GM19452 (cell line): ENCODE measurements at regions not wholly inside any gene's neighbourhood (a gene's known extent, or its start where the extent isn't known, plus 50 kb on each side); places are given as distances from the start of the nearest gene placed in this dataset.
"Not testable (repeated sequence)": the region's sequence is repeated elsewhere in the genome, so short reads cannot be mapped to it uniquely, and the experiment has no call there.

ENCODE experiments used
- ATAC-seq: cut with Tn5 transposase; IDR thresholded peaks from one replicate; pipeline ENCODE4 v1.9.1; 2021; ENCODE audit not compliant: unreplicated experiment

GRCh38 chr7:119665796-119666195 is 607.2 kb upstream of the KCND2 start:
- ATAC-seq, result no peak

- ATAC-seq, result no peak
These were observed 591.6 kb upstream of the KCND2 start for GRCh38 chr7:119681336-119681735.

GRCh38 chr7:119684763-119685162 is 588.2 kb upstream of the KCND2 start:
- ATAC-seq, result no peak

- no peak for ATAC-seq
These were observed 587.1 kb upstream of the KCND2 start for GRCh38 chr7:119685906-119686305.

- ATAC-seq, result no peak
These were observed 584.1 kb upstream of the KCND2 start for GRCh38 chr7:119688831-119689230.

- no peak for ATAC-seq
These were observed 580.4 kb upstream of the KCND2 start for GRCh38 chr7:119692541-119692940.

- ATAC-seq, result no peak
These were observed 578.5 kb upstream of the KCND2 start for GRCh38 chr7:119694506-119694905.

- no peak for ATAC-seq
These were observed 576.6 kb upstream of the KCND2 start for GRCh38 chr7:119696336-119696735.

GRCh38 chr7:119703895-119704294 is 569.1 kb upstream of the KCND2 start:
- no peak for ATAC-seq

GRCh38 chr7:119706608-119707007 is 566.4 kb upstream of the KCND2 start:
- ATAC-seq, result no peak

GRCh38 chr7:119708891-119709290 is 564.1 kb upstream of the KCND2 start:
- ATAC-seq, result no peak

GRCh38 chr7:119711104-119711503 is 561.9 kb upstream of the KCND2 start:
- no peak for ATAC-seq

GRCh38 chr7:119712886-119713462 is 560.0 kb upstream of the KCND2 start:
- ATAC-seq, result no peak

GRCh38 chr7:119713606-119714005 is 559.4 kb upstream of the KCND2 start:
- ATAC-seq, result no peak

- ATAC-seq, result no peak
These were observed 552.4 kb upstream of the KCND2 start for GRCh38 chr7:119720541-119720940.

- no peak for ATAC-seq
These were observed 548.8 kb upstream of the KCND2 start for GRCh38 chr7:119724041-119724792.

GRCh38 chr7:119733127-119733879 is 539.7 kb upstream of the KCND2 start:
- no peak for ATAC-seq

GRCh38 chr7:119737390-119737789 is 535.6 kb upstream of the KCND2 start:
- ATAC-seq, result no peak

- not testable (repeated sequence) for ATAC-seq
These were observed 527.7 kb upstream of the KCND2 start for GRCh38 chr7:119745280-119745679.

- no peak for ATAC-seq
These were observed 524.6 kb upstream of the KCND2 start for GRCh38 chr7:119748251-119748860.

GRCh38 chr7:119748991-119749390 is 524.0 kb upstream of the KCND2 start:
- ATAC-seq, result no peak

- no peak for ATAC-seq
These were observed 516.3 kb upstream of the KCND2 start for GRCh38 chr7:119756687-119757086.
